Uterus (tissue), 3 donors: ENCODE measurements at regions not wholly inside any gene's neighbourhood (a gene's known extent, or its start where the extent isn't known, plus 50 kb on each side); places are given as distances from the start of the nearest gene placed in this dataset.

Experiments used
- DNase-seq, 2 donors: peaks; one replicate each; pipeline ENCODE4 v3.0.0-alpha.2; 2019 to 2020
- H3K27ac ChIP-seq, 2 donors: fragments of 200-600 bp; sonication (generic); 1 replicate in 1 of 2; 2 replicates in 1 of 2; pipeline ENCODE4 v1.5.1; 2016 to 2018
- H3K27me3 ChIP-seq, 2 donors: fragments of 200-600 bp; sonication (generic); one replicate each; pipeline ENCODE4 v1.5.1; 2018 to 2019; ENCODE audit warnings: control low read depth in 1 of 2
- H3K36me3 ChIP-seq, 2 donors: fragments of 200-600 bp; sonication (generic); one replicate each; pipeline ENCODE4 v1.5.1; 2019; ENCODE audit warnings: control low read depth in 1 of 2
- H3K4me1 ChIP-seq, 2 donors: fragments of 200-600 bp; sonication (generic); one replicate each; pipeline ENCODE4 v1.5.1; 2018 to 2019; ENCODE audit warnings: control low read depth in 1 of 2
- H3K4me3 ChIP-seq, 2 donors: fragments of 200-600 bp; sonication (generic); 1 replicate in 1 of 2; 2 replicates in 1 of 2; pipeline ENCODE4 v1.5.1; 2018 to 2019; ENCODE audit warnings: mild to moderate bottlenecking in 1 of 2
- H3K9me3 ChIP-seq, 2 donors: fragments of 200-600 bp; sonication (generic); one replicate each; pipeline ENCODE4 v1.5.1; 2019; ENCODE audit warnings: control low read depth in 1 of 2
- CTCF ChIP-seq, 4 experiments: fragments of 200-600 bp in 2 of 4; fragments of 450-650 bp in 2 of 4; sonication (generic) in 2 of 4; IDR thresholded peaks; one replicate each; pipeline ENCODE4 v1.5.1; 2016 to 2019; ENCODE audit warnings: antibody characterized with exemption in 4 of 4, mild to moderate bottlenecking in 2 of 4, moderate library complexity in 1 of 4
- POLR2A ChIP-seq, 2 donors: fragments of 450-650 bp; IDR thresholded peaks; one replicate each; pipeline ENCODE4 v1.6.1; 2016; ENCODE audit warnings: antibody characterized with exemption in 2 of 2, mild to moderate bottlenecking in 1 of 2, moderate library complexity in 1 of 2
- intact Hi-C: fragments of 100-400 bp; cut with DNase I; formaldehyde crosslinking; loops from one replicate; pipeline ENCODE4 v1.15.1; 2023; ENCODE audit warnings: low total_unique reads
- donor health status: DM: yes; HTN: yes; CAD: no.

GRCh38 chr16:55249361-55249760 is 74.6 kb upstream of the IRX6 start:
- no peak for DNase-seq
- Histone ChIP-seq H3K4me3 (no peak overlapping the region), H3K4me1 (no peaks in the 10 kb centered on the region), H3K36me3 (no peaks in the 10 kb centered on the region), H3K27me3 (no peaks in the 10 kb centered on the region), H3K27ac (no peak overlapping the region), H3K9me3 (no peaks in the 10 kb centered on the region)
- intact Hi-C loops, result no loop called here
- TF ChIP-seq POLR2A (IDR thresholded peaks at IDR 0.05) (no peak), CTCF (IDR thresholded peaks at IDR 0.05) (no peak)

GRCh38 chr16:55249936-55250335 is 74.1 kb upstream of the IRX6 start:
- no peak for DNase-seq
- H3K36me3 ChIP-seq, result no peaks in the 10 kb centered on the region
- H3K27ac ChIP-seq, result no peak overlapping the region
- H3K9me3 ChIP-seq, result no peaks in the 10 kb centered on the region
- TF ChIP-seq POLR2A (IDR thresholded peaks at IDR 0.05), result no peak
- TF ChIP-seq CTCF (IDR thresholded peaks at IDR 0.05), result no peak
- no peaks in the 10 kb centered on the region for H3K4me1 ChIP-seq
- H3K27me3 ChIP-seq, result no peaks in the 10 kb centered on the region
- no peak overlapping the region for H3K4me3 ChIP-seq
- intact Hi-C loops, result no loop called here

GRCh38 chr16:55250701-55251100 is 73.3 kb upstream of the IRX6 start:
- Histone ChIP-seq H3K36me3 (no peaks in the 10 kb centered on the region), H3K4me3 (no peak overlapping the region), H3K27ac (no peak overlapping the region), H3K4me1 (no peaks in the 10 kb centered on the region), H3K27me3 (no peaks in the 10 kb centered on the region), H3K9me3 (no peaks in the 10 kb centered on the region)
- DNase-seq, result no peak
- intact Hi-C loops, result no loop called here
- no peak for TF ChIP-seq POLR2A (IDR thresholded peaks at IDR 0.05)
- TF ChIP-seq CTCF (IDR thresholded peaks at IDR 0.05), result no peak

GRCh38 chr16:55251151-55251550 is 72.9 kb upstream of the IRX6 start:
- H3K27ac ChIP-seq, result no peak overlapping the region
- H3K4me1 ChIP-seq, result no peaks in the 10 kb centered on the region
- DNase-seq, result no peak
- H3K9me3 ChIP-seq, result no peaks in the 10 kb centered on the region
- intact Hi-C loops, result no loop called here
- no peaks in the 10 kb centered on the region for H3K27me3 ChIP-seq
- TF ChIP-seq CTCF (IDR thresholded peaks at IDR 0.05), result no peak
- H3K4me3 ChIP-seq, result no peak overlapping the region
- H3K36me3 ChIP-seq, result no peaks in the 10 kb centered on the region

- Histone ChIP-seq H3K27me3 (no peaks in the 10 kb centered on the region), H3K4me3 (no peak overlapping the region), H3K27ac (no peak overlapping the region), H3K9me3 (no peaks in the 10 kb centered on the region), H3K4me1 (no peaks in the 10 kb centered on the region), H3K36me3 (no peaks in the 10 kb centered on the region)
- TF ChIP-seq CTCF (IDR thresholded peaks at IDR 0.05), result no peak
- TF ChIP-seq POLR2A (IDR thresholded peaks at IDR 0.05), result no peak
- intact Hi-C loops, result no loop called here
- DNase-seq, result no peak
These were observed 71.4 kb upstream of the IRX6 start for GRCh38 chr16:55252577-55252976.
